OCI-LY1 (cell line): ENCODE measurements at regions not wholly inside any gene's neighbourhood (a gene's known extent, or its start where the extent isn't known, plus 50 kb on each side); places are given as distances from the start of the nearest gene placed in this dataset.

ENCODE experiments used
- H2AFZ ChIP-seq: fragments of 200-600 bp; sonication (generic), shearing (Covaris generic); 2 replicates; pipeline ENCODE4 v1.6.0; 2014; ENCODE audit warnings: antibody characterized with exemption, mild to moderate bottlenecking, low read length
- H3F3A ChIP-seq: fragments of 200-600 bp; sonication (generic), shearing (Covaris generic); 2 replicates; pipeline ENCODE4 v1.6.0; 2014; ENCODE audit warnings: mild to moderate bottlenecking, antibody characterized with exemption, low read length, moderate library complexity; ENCODE audit not compliant: insufficient read depth
- H3K27ac ChIP-seq: fragments of 200-600 bp; sonication (generic); 2 replicates; pipeline ENCODE4 v1.5.1; 2014; ENCODE audit warnings: low read length, mixed run types, mild to moderate bottlenecking, low read depth; ENCODE audit not compliant: poor library complexity, severe bottlenecking
- H3K27me3 ChIP-seq: fragments of 200-600 bp; sonication (generic); 2 replicates; pipeline ENCODE4 v1.6.0; 2014; ENCODE audit warnings: antibody characterized with exemption, mild to moderate bottlenecking, low read length, moderate library complexity; ENCODE audit not compliant: insufficient read depth
- H3K36me3 ChIP-seq: fragments of 200-600 bp; sonication (generic); 2 replicates; pipeline ENCODE4 v1.6.1; 2014; ENCODE audit warnings: mild to moderate bottlenecking, antibody characterized with exemption, low read length, moderate library complexity, mixed read lengths; ENCODE audit not compliant: insufficient read depth
- H3K4me1 ChIP-seq: fragments of 200-600 bp; sonication (generic); 2 replicates; pipeline ENCODE4 v1.5.1; 2014; ENCODE audit warnings: mild to moderate bottlenecking, low read length, moderate library complexity; ENCODE audit not compliant: insufficient read depth, severe bottlenecking
- H3K4me2 ChIP-seq: fragments of 200-600 bp; sonication (generic), shearing (Covaris generic); 2 replicates; pipeline ENCODE4 v1.6.1; 2014; ENCODE audit warnings: low read length
- H3K4me3 ChIP-seq: fragments of 200-600 bp; sonication (generic); 2 replicates; pipeline ENCODE4 v1.5.1; 2014; ENCODE audit warnings: low read length, low read depth, mild to moderate bottlenecking, mixed read lengths; ENCODE audit not compliant: poor library complexity, severe bottlenecking
- H3K79me2 ChIP-seq: fragments of 200-600 bp; shearing (Covaris generic); 2 replicates; pipeline ENCODE4 v1.6.1; 2016; ENCODE audit warnings: mixed run types, low read length, mixed read lengths; ENCODE audit not compliant: insufficient read depth
- H3K9ac ChIP-seq: fragments of 200-600 bp; sonication (generic), shearing (Covaris generic); 2 replicates; pipeline ENCODE4 v1.6.1; 2014; ENCODE audit warnings: mild to moderate bottlenecking, low read length, mixed read lengths
- H3K9me2 ChIP-seq: fragments of 200-600 bp; sonication (generic), shearing (Covaris generic); 2 replicates; pipeline ENCODE4 v1.6.1; 2014; ENCODE audit warnings: low read depth, mild to moderate bottlenecking, low read length, mixed read lengths
- H3K9me3 ChIP-seq: fragments of 200-600 bp; shearing (Covaris generic); 2 replicates; pipeline ENCODE4 v1.6.1; 2014; ENCODE audit warnings: low read length, mixed read lengths
- H4K20me1 ChIP-seq: fragments of 200-600 bp; sonication (generic), shearing (Covaris generic); 2 replicates; pipeline ENCODE4 v1.6.0; 2016; ENCODE audit warnings: mild to moderate bottlenecking, low read length; ENCODE audit not compliant: insufficient read depth
- CTCF ChIP-seq: fragments of 200-600 bp; sonication (generic), shearing (Covaris generic); IDR thresholded peaks from 2 replicates; pipeline ENCODE4 v1.5.1; 2017; ENCODE audit warnings: mild to moderate bottlenecking, antibody characterized with exemption, low read length, moderate library complexity, mixed read lengths
- EZH2 ChIP-seq: fragments of 200-600 bp; sonication (generic), shearing (Covaris generic); IDR thresholded peaks from 2 replicates; pipeline ENCODE4 v1.8.0; 2017; ENCODE audit warnings: borderline replicate concordance, mixed run types, mild to moderate bottlenecking, antibody characterized with exemption, low read length, moderate library complexity, mixed read lengths

GRCh38 chrX:13386636-13387035 lies 66.8 kb upstream of the ATXN3L start:
- no peak overlapping the region for H3K4me2 ChIP-seq
- H3K79me2 ChIP-seq, result no peaks in the 10 kb centered on the region
- no peaks in the 10 kb centered on the region for H3K36me3 ChIP-seq
- TF ChIP-seq CTCF (no peak), EZH2 (no peak)
- no peaks in the 10 kb centered on the region for H3F3A ChIP-seq
- H4K20me1 ChIP-seq, result no peaks in the 10 kb centered on the region
- H3K27me3 ChIP-seq, result no peaks in the 10 kb centered on the region
- no peaks in the 10 kb centered on the region for H3K9me2 ChIP-seq
- no peak overlapping the region for H2AFZ ChIP-seq
- peak overlapping the region; percentile 3 for H3K27ac ChIP-seq
- no peaks in the 10 kb centered on the region for H3K9me3 ChIP-seq
- H3K4me3 ChIP-seq, result no peak overlapping the region
- no peak overlapping the region for H3K9ac ChIP-seq
- H3K4me1 ChIP-seq, result peaks cover 55% of the 10 kb centered on the region

GRCh38 chrX:13386092-13386491 lies 66.2 kb upstream of the ATXN3L start:
- TF ChIP-seq CTCF, result no peak
- no peak for TF ChIP-seq EZH2
- H3K36me3 ChIP-seq, result no peaks in the 10 kb centered on the region
- no peak overlapping the region for H3K4me2 ChIP-seq
- H3K4me3 ChIP-seq, result no peak overlapping the region
- H3K79me2 ChIP-seq, result no peaks in the 10 kb centered on the region
- no peak overlapping the region for H2AFZ ChIP-seq
- H3K9me2 ChIP-seq, result no peaks in the 10 kb centered on the region
- no peaks in the 10 kb centered on the region for H3K27me3 ChIP-seq
- peaks cover 60% of the 10 kb centered on the region for H3K4me1 ChIP-seq
- no peaks in the 10 kb centered on the region for H4K20me1 ChIP-seq
- H3K9ac ChIP-seq, result no peak overlapping the region
- no peaks in the 10 kb centered on the region for H3K9me3 ChIP-seq
- no peaks in the 10 kb centered on the region for H3F3A ChIP-seq
- H3K27ac ChIP-seq, result no peak overlapping the region

- TF ChIP-seq EZH2, result no peak
- no peak for TF ChIP-seq CTCF
- H3K4me1 ChIP-seq, result peaks cover 70% of the 10 kb centered on the region
- H3K9me2 ChIP-seq, result no peaks in the 10 kb centered on the region
- no peaks in the 10 kb centered on the region for H3K36me3 ChIP-seq
- peak overlapping the region; percentile 61 for H3K9ac ChIP-seq
- no peaks in the 10 kb centered on the region for H4K20me1 ChIP-seq
- H3K4me3 ChIP-seq, result peak overlapping the region; percentile 33
- no peaks in the 10 kb centered on the region for H3F3A ChIP-seq
- H3K27ac ChIP-seq, result peak overlapping the region; percentile 97
- no peaks in the 10 kb centered on the region for H3K27me3 ChIP-seq
- H3K4me2 ChIP-seq, result peak overlapping the region; percentile 62
- H2AFZ ChIP-seq, result no peak overlapping the region
- H3K9me3 ChIP-seq, result no peaks in the 10 kb centered on the region
- H3K79me2 ChIP-seq, result no peaks in the 10 kb centered on the region
Measured at GRCh38 chrX:13383907-13384306, 64.1 kb upstream of the ATXN3L start.
